ENCODE measurements at regions not wholly inside any gene's neighbourhood (a gene's known extent, or its start where the extent isn't known, plus 50 kb on each side); places are given as distances from the start of the nearest gene placed in this dataset.

DNA sequence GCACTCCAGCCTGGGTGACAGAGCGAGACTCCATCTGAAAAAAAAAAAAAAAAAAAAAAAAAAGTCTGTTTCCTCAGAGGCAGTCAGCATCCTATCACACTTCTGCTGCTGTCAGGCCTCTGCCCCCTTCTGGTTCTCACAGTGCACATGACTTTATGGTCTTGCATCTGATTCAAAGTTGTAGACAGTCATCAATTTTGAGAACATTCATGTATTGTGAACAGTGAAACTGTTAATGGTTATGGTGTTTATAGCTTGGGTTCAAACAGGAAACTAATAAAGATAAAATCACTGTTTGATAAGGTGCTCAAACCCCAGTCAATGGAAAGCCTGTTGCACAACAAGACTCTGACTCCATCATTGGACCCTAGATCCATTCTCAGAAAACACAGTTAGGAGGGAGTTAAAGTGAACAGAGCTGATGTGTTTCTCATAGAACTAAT lies 61.4 kb downstream of the FOXD1 start:
- TF ChIP-seq, protein P1, sequence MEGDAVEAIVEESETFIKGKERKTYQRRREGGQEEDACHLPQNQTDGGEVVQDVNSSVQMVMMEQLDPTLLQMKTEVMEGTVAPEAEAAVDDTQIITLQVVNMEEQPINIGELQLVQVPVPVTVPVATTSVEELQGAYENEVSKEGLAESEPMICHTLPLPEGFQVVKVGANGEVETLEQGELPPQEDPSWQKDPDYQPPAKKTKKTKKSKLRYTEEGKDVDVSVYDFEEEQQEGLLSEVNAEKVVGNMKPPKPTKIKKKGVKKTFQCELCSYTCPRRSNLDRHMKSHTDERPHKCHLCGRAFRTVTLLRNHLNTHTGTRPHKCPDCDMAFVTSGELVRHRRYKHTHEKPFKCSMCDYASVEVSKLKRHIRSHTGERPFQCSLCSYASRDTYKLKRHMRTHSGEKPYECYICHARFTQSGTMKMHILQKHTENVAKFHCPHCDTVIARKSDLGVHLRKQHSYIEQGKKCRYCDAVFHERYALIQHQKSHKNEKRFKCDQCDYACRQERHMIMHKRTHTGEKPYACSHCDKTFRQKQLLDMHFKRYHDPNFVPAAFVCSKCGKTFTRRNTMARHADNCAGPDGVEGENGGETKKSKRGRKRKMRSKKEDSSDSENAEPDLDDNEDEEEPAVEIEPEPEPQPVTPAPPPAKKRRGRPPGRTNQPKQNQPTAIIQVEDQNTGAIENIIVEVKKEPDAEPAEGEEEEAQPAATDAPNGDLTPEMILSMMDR (IDR thresholded peaks at IDR 0.05) = no peak
- TF ChIP-seq POLR2A (IDR thresholded peaks at IDR 0.05) = no peak
